ENCODE measurements at regions not wholly inside any gene's neighbourhood (a gene's known extent, or its start where the extent isn't known, plus 50 kb on each side); places are given as distances from the start of the nearest gene placed in this dataset.

DNA sequence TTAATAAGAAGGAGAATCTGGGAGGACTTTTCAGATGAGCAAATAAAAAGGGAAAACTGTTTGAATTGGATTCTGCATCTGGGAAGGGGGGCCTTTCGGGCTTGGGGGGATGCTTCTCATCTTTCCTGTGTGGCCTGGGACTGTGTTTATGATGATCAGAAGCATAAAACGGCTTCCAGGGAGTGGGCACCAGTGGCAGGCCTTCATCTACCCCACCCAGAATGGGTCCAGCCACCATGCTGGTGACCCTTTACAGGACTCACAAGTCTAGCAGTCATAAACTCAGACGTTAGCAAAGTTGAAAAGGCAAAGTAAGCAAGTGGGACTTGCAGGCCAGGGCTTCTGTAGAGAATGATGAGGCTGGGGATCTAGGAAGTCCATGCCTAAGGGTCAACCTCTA, 198.3 kb upstream of the ZMIZ1 start:
- Histone ChIP-seq H3K27ac (replicated peaks) (no peak overlapping the region), H3K9me3 (replicated peaks) (no peaks in the 10 kb centered on the region), H3K27me3 (ENCODE audit: low read depth) (no peaks in the 10 kb centered on the region), H3K4me1 (no peaks in the 10 kb centered on the region), H3K4me3 (no peak overlapping the region), H3K36me3 (no peaks in the 10 kb centered on the region)
- intact Hi-C loops (cut with micrococcal nuclease), result no loop called here
- TF ChIP-seq, protein P1, sequence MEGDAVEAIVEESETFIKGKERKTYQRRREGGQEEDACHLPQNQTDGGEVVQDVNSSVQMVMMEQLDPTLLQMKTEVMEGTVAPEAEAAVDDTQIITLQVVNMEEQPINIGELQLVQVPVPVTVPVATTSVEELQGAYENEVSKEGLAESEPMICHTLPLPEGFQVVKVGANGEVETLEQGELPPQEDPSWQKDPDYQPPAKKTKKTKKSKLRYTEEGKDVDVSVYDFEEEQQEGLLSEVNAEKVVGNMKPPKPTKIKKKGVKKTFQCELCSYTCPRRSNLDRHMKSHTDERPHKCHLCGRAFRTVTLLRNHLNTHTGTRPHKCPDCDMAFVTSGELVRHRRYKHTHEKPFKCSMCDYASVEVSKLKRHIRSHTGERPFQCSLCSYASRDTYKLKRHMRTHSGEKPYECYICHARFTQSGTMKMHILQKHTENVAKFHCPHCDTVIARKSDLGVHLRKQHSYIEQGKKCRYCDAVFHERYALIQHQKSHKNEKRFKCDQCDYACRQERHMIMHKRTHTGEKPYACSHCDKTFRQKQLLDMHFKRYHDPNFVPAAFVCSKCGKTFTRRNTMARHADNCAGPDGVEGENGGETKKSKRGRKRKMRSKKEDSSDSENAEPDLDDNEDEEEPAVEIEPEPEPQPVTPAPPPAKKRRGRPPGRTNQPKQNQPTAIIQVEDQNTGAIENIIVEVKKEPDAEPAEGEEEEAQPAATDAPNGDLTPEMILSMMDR (IDR thresholded peaks at IDR 0.05; ENCODE audit: borderline replicate concordance), result no peak
- no peak for DNase-seq

DNA sequence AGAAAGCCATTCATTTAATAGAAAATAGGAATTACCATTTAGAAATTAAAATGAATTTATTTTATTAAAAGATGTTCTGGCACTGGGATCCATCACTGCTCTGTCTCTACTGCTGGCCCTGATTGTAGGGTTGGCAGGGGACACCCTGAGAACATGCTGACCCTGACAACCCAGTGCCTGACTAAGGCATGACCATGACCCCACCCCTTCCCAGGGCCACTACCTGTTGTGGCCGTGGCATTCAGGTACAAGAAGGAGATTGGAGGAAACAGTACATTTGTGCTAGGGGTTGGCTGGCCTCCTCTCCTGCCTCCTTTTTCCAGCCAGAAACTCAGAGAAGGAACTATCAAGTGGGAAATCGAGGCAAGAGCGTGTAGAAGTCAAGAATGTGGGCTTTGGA, 197.0 kb upstream of the ZMIZ1 start:
- Histone ChIP-seq H3K27ac (replicated peaks) (no peak overlapping the region), H3K9me3 (replicated peaks) (no peaks in the 10 kb centered on the region), H3K4me1 (peaks cover 4% of the 10 kb centered on the region), H3K4me3 (no peak overlapping the region), H3K27me3 (ENCODE audit: low read depth) (no peaks in the 10 kb centered on the region), H3K36me3 (no peaks in the 10 kb centered on the region)
- intact Hi-C loops (cut with micrococcal nuclease), result no loop called here
- TF ChIP-seq, protein P1 (IDR thresholded peaks at IDR 0.05; ENCODE audit: borderline replicate concordance), result no peak
- no peak for DNase-seq

DNA sequence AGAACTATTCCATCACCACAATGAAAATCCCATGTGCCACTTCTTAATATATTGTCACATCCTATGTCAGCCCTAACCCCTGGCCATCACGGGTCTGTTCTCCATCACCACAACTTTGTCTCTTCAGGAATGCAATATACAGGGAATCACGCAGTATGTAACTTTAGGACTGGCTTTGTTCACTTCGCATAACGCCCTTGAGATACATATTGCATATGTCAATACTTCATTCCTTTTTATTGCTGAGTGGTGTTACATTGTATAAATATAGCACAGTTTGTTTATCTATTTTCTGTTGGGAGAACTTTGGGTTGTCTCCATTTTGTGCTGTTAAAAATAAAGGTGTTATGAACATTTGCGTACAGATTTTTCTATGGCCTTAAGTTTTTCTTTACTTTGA, 195.4 kb upstream of the ZMIZ1 start:
- H3K27ac ChIP-seq (replicated peaks), result no peak overlapping the region
- no peaks in the 10 kb centered on the region for H3K36me3 ChIP-seq
- intact Hi-C loops (cut with micrococcal nuclease), result no loop called here
- H3K9me3 ChIP-seq (replicated peaks), result peaks cover 5% of the 10 kb centered on the region
- peaks cover 4% of the 10 kb centered on the region for H3K4me1 ChIP-seq
- DNase-seq, result no peak
- no peak overlapping the region for H3K4me3 ChIP-seq
- TF ChIP-seq, protein P1 (IDR thresholded peaks at IDR 0.05; ENCODE audit: borderline replicate concordance), result no peak
- no peaks in the 10 kb centered on the region for H3K27me3 ChIP-seq (ENCODE audit: low read depth)

DNA sequence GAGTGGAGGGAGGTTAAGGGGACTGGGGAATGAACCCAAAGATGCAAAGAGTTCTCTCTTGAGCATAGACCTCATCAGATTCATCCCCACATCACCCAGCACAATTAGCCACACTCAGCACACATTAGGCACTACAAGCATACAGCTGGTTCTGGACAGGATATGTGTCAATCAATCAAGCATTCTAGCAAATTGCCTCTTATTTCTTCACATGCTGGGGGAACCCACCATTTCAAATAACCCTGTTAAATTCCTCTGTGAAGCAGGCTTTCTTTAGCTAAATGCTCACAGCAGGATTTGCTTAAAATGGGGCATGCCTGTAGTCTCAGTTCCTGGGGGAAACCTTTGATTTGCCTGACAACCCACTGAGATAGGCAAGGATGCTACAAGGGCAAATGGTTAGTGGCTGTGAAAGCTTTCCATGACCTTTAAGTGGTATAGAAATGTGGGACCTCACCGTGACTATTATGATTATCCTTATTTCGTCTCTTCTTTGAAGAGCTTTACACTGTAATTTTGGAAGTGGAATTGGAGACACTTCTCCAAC, 193.4 kb upstream of the ZMIZ1 start:
- Histone ChIP-seq H3K36me3 (no peaks in the 10 kb centered on the region), H3K4me1 (peaks cover 4% of the 10 kb centered on the region), H3K27me3 (ENCODE audit: low read depth) (no peaks in the 10 kb centered on the region), H3K4me3 (no peak overlapping the region), H3K27ac (replicated peaks) (no peak overlapping the region), H3K9me3 (replicated peaks) (peaks cover 25% of the 10 kb centered on the region)
- intact Hi-C loops (cut with micrococcal nuclease), result no loop called here
- no peak for DNase-seq
- TF ChIP-seq, protein P1 (IDR thresholded peaks at IDR 0.05; ENCODE audit: borderline replicate concordance), result no peak

DNA sequence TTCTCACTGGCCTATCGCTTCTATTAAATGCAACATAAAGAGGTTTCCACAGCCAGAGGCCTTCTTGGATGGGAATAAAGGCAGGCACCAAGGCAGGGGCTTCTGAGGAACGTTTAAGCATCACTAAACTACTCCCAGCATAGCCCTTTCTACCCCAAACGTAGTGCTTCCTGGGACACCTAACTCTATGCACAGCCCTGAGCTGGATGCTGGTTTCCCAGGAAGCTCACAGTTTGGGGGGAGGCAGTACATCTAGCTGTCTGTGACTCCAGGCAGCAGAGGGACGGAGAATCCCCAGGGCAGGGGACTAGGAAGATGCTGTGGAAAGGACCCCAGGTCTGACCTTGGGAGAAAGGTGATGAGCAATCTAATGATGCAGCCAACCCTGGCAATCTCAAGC, 192.8 kb upstream of the ZMIZ1 start:
- H3K4me1 ChIP-seq, result peaks cover 4% of the 10 kb centered on the region
- H3K4me3 ChIP-seq, result no peak overlapping the region
- H3K36me3 ChIP-seq, result no peaks in the 10 kb centered on the region
- DNase-seq, result no peak
- H3K27me3 ChIP-seq (ENCODE audit: low read depth), result no peaks in the 10 kb centered on the region
- no peak overlapping the region for H3K27ac ChIP-seq (replicated peaks)
- TF ChIP-seq, protein P1 (IDR thresholded peaks at IDR 0.05; ENCODE audit: borderline replicate concordance), result no peak
- intact Hi-C loops (cut with micrococcal nuclease), result no loop called here
- peaks cover 30% of the 10 kb centered on the region for H3K9me3 ChIP-seq (replicated peaks)
